ENCODE measurements at regions not wholly inside any gene's neighbourhood (a gene's known extent, or its start where the extent isn't known, plus 50 kb on each side); places are given as distances from the start of the nearest gene placed in this dataset.
"Not testable (repeated sequence)": the region's sequence is repeated elsewhere in the genome, so short reads cannot be mapped to it uniquely, and the experiment has no call there.

DNA sequence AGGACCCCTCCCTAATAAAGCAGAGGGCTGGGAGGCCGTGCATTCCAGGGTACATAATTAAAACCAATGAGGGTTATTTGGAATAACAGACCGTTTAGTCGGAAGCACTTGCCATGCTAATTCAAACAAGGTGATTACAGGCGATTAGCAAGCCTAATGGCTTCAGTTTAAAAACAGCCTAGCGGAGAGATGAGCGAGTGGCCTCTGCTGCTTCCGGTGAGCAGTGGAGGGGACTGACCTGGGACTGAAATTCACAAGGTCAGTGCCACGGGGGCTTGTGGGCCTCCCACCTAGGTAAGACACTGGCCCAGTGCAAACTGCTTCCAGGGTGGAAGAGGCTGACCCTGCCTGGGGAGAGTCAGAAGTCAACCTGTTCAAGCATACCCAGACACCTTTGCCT is 56.8 kb upstream of the ALX4 start:
- Histone ChIP-seq H3K36me3 (no peaks in the 10 kb centered on the region), H3K4me1 (no peaks in the 10 kb centered on the region), H3K9me3 (peaks cover 0 to 16% (median 0%) of the 10 kb centered on the region in 4 donors), H3K4me3 (no peak overlapping the region), H3K27ac (no peak overlapping the region), H3K27me3 (peaks cover 0 to 3% of the 10 kb centered on the region in 2 donors)
- no peak for TF ChIP-seq CTCF (IDR thresholded peaks at IDR 0.05)
- no peak for TF ChIP-seq POLR2A (IDR thresholded peaks at IDR 0.05)
- no peak for TF ChIP-seq EP300 (IDR thresholded peaks at IDR 0.05)
- DNase-seq (ENCODE audit: low spot score in 2 of 2): no peak
- WGBS, 2 donors: 56 to 72% methylated on average over 8 of the region's 8 CpGs

DNA sequence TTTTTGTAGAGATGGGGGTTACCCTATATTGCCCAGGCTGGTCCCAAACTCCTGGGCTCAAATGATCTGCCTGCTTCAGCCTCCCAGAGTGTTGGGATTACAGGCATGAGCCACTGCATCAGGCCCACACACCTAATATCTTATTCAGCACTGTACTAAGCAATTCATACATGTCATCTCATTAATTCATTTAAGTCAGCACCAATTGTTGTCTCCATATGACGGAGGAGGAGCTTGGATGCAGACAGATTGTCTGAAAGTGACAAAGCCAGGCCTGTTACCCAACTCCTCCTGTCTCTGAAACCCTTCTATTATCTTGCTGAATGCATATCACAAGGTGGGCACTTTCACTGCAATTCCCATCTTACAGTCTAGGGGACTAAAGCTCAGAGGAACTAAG is 57.5 kb upstream of the ALX4 start:
- Histone ChIP-seq H3K9me3 (peaks cover 0 to 16% (median 0%) of the 10 kb centered on the region in 4 donors), H3K27ac (no peak overlapping the region), H3K36me3 (no peaks in the 10 kb centered on the region), H3K4me1 (no peaks in the 10 kb centered on the region), H3K27me3 (no peaks in the 10 kb centered on the region), H3K4me3 (no peak overlapping the region)
- no peak for DNase-seq (ENCODE audit: low spot score in 2 of 2)
- TF ChIP-seq CTCF (IDR thresholded peaks at IDR 0.05) (no peak), EP300 (IDR thresholded peaks at IDR 0.05) (no peak), POLR2A (IDR thresholded peaks at IDR 0.05) (no peak)
- 67 to 90% methylated on average over 1 of the region's 1 CpG for WGBS, 2 donors

GRCh38 chr11:44368886-44369285 is 58.9 kb upstream of the ALX4 start:
- DNase-seq (ENCODE audit: low spot score in 2 of 2): no peak
- H3K4me1 ChIP-seq: no peaks in the 10 kb centered on the region
- H3K9me3 ChIP-seq: peaks cover 0 to 9% (median 0%) of the 10 kb centered on the region in 4 donors
- no peak overlapping the region for H3K27ac ChIP-seq
- H3K27me3 ChIP-seq: no peaks in the 10 kb centered on the region
- no peaks in the 10 kb centered on the region for H3K36me3 ChIP-seq
- TF ChIP-seq CTCF (IDR thresholded peaks at IDR 0.05) (no peak), EP300 (IDR thresholded peaks at IDR 0.05) (no peak), POLR2A (IDR thresholded peaks at IDR 0.05) (no peak)
- WGBS, 2 donors: 75 to 80% methylated on average over 2 of the region's 2 CpGs
- H3K4me3 ChIP-seq: no peak overlapping the region

GRCh38 chr11:44371042-44371441 is 61.1 kb upstream of the ALX4 start:
- 83 to 100% methylated on average over 1 of the region's 1 CpG for WGBS, 2 donors
- H3K4me3 ChIP-seq; H3K4me1 ChIP-seq; H3K36me3 ChIP-seq; DNase-seq (ENCODE audit: low spot score in 2 of 2); H3K9me3 ChIP-seq; H3K27ac ChIP-seq; H3K27me3 ChIP-seq: not testable (repeated sequence)

GRCh38 chr11:44371706-44372105 is 61.8 kb upstream of the ALX4 start:
- Histone ChIP-seq H3K4me3 (no peak overlapping the region), H3K27me3 (no peaks in the 10 kb centered on the region), H3K9me3 (no peaks in the 10 kb centered on the region), H3K27ac (no peak overlapping the region), H3K4me1 (no peaks in the 10 kb centered on the region), H3K36me3 (no peaks in the 10 kb centered on the region)
- 89 to 94% methylated on average over 4 of the region's 4 CpGs for WGBS, 2 donors
- no peak for DNase-seq (ENCODE audit: low spot score in 2 of 2)
- TF ChIP-seq EP300 (IDR thresholded peaks at IDR 0.05) (no peak), CTCF (IDR thresholded peaks at IDR 0.05) (no peak), POLR2A (IDR thresholded peaks at IDR 0.05) (no peak)

GRCh38 chr11:44372989-44373388 is 63.0 kb upstream of the ALX4 start:
- Histone ChIP-seq H3K27me3 (no peaks in the 10 kb centered on the region), H3K36me3 (no peaks in the 10 kb centered on the region), H3K4me3 (no peak overlapping the region), H3K9me3 (peaks cover 0 to 10% (median 0%) of the 10 kb centered on the region in 4 donors), H3K27ac (no peak overlapping the region), H3K4me1 (no peaks in the 10 kb centered on the region)
- TF ChIP-seq EP300 (IDR thresholded peaks at IDR 0.05) (no peak), POLR2A (IDR thresholded peaks at IDR 0.05) (no peak), CTCF (IDR thresholded peaks at IDR 0.05) (no peak)
- 65 to 71% methylated on average over 3 of the region's 3 CpGs for WGBS, 2 donors
- DNase-seq (ENCODE audit: low spot score in 2 of 2): no peak

Measured in tibial nerve (tissue), 4 donors.